Caco-2 (cell line): ENCODE measurements at regions not wholly inside any gene's neighbourhood (a gene's known extent, or its start where the extent isn't known, plus 50 kb on each side); places are given as distances from the start of the nearest gene placed in this dataset.

Experiments
- BruUV-seq: library from RNA; stranded (reverse); fragments of 400-500 nt; replicated peaks from 2 replicates; lab custom pipeline; 2021; lab: Mats Ljungman, UMichigan
- CTCF ChIA-PET: fragments of 300-600 bp; sonication (Branson Sonifier 250); formaldehyde crosslinking; loops from one replicate; lab custom pipeline; 2022; ENCODE audit warnings: antibody characterized with exemption; lab: Charles Lee
- POLR2A ChIA-PET: fragments of 300-600 bp; sonication (Branson Sonifier 250); formaldehyde crosslinking; loops from one replicate; lab custom pipeline; 2022; ENCODE audit warnings: antibody characterized with exemption; lab: Charles Lee
- DNase-seq, 2 experiments: peaks; one replicate each; pipeline versions ENCODE4 v3.0.0 to v3.0.0-alpha.2; 2020 to 2022
- H3K27me3 ChIP-seq: replicated peaks from 2 replicates; pipeline ENCODE4 v1.6.0; 2011; ENCODE audit warnings: low read length; ENCODE audit not compliant: control insufficient read depth, insufficient read depth
- H3K36me3 ChIP-seq: 2 replicates; pipeline ENCODE4 v1.5.1; 2011; ENCODE audit warnings: low read length; ENCODE audit not compliant: control insufficient read depth, insufficient read depth
- H3K4me1 ChIP-seq: fragments of 250-450 bp; sonication (Bioruptor Pico); 2 replicates; pipeline ENCODE4 v1.5.1; 2020; ENCODE audit warnings: mild to moderate bottlenecking
- H3K4me3 ChIP-seq: 2 replicates; pipeline ENCODE4 v1.5.1; 2011; ENCODE audit warnings: low read depth, mild to moderate bottlenecking, control low read depth, low read length
- H3K9me3 ChIP-seq: fragments of 250-450 bp; sonication (Bioruptor Pico); 2 replicates; pipeline ENCODE4 v1.5.1; 2020; ENCODE audit warnings: mild to moderate bottlenecking, moderate library complexity
- H3K27ac Mint-ChIP-seq: one replicate; pipeline ENCODE4 v1.8.0; 2022; ENCODE audit warnings: mixed read lengths; ENCODE audit not compliant: unreplicated experiment
- H3K27me3 Mint-ChIP-seq: one replicate; pipeline ENCODE4 v1.8.0; 2022; ENCODE audit warnings: mixed read lengths; ENCODE audit not compliant: insufficient read depth, unreplicated experiment
- H3K36me3 Mint-ChIP-seq: one replicate; pipeline ENCODE4 v1.8.0; 2022; ENCODE audit warnings: mild to moderate bottlenecking, mixed read lengths; ENCODE audit not compliant: insufficient read depth, unreplicated experiment
- H3K4me1 Mint-ChIP-seq: one replicate; pipeline ENCODE4 v1.8.0; 2022; ENCODE audit warnings: low read depth, mixed read lengths; ENCODE audit not compliant: unreplicated experiment
- H3K4me3 Mint-ChIP-seq: one replicate; pipeline ENCODE4 v1.8.0; 2022; ENCODE audit warnings: mild to moderate bottlenecking, moderate library complexity, mixed read lengths; ENCODE audit not compliant: unreplicated experiment
- H3K9me3 Mint-ChIP-seq: one replicate; pipeline ENCODE4 v1.8.0; 2022; ENCODE audit warnings: mixed read lengths; ENCODE audit not compliant: unreplicated experiment
- CTCF ChIP-seq, 2 experiments: fragments of 200-600 bp in 1 of 2; IDR thresholded peaks; 1 replicate in 1 of 2; 2 replicates in 1 of 2; pipeline versions ENCODE4 v1.5.1 to v1.8.0; 2011 to 2022; ENCODE audit warnings: antibody characterized with exemption in 1 of 2, control low read depth in 1 of 2, inconsistent platforms in 1 of 2, low read depth in 1 of 2, low read length in 1 of 2, mild to moderate bottlenecking in 1 of 2, moderate library complexity in 1 of 2; ENCODE audit not compliant: insufficient read depth in 1 of 2, severe bottlenecking in 1 of 2, unreplicated experiment in 1 of 2
- intact Hi-C: fragments of 100-400 bp; cut with micrococcal nuclease; formaldehyde crosslinking; loops from one replicate; pipeline ENCODE4 v1.10.0; 2022; ENCODE audit not compliant: unreplicated experiment

GRCh38 chr10:78433076-78433595, 399.5 kb downstream of the RPS24 start:
- H3K27me3 ChIP-seq: no peaks in the 10 kb centered on the region
- Mint-ChIP-seq H3K4me1 (peaks cover 5% of the 10 kb centered on the region), H3K36me3 (no peaks in the 10 kb centered on the region), H3K9me3 (no peaks in the 10 kb centered on the region), H3K27me3 (no peaks in the 10 kb centered on the region), H3K27ac (no peak overlapping the region), H3K4me3 (no peak overlapping the region)
- TF ChIP-seq CTCF (IDR thresholded peaks at IDR 0.05; ENCODE audit: insufficient read depth in 1 of 2, low read depth in 1 of 2, low read length in 1 of 2, severe bottlenecking in 1 of 2, unreplicated experiment in 1 of 2): no peak
- ChIA-PET POLR2A (no interaction called here), CTCF (no interaction called here)
- H3K4me1 ChIP-seq: peaks cover 5% of the 10 kb centered on the region
- no TSS peak for BruUV-seq
- H3K4me3 ChIP-seq: no peak overlapping the region
- DNase-seq: no peak
- intact Hi-C loops: loop anchor here (5.0 kb wide), 1 partner anchor 89 kb away; no protein-coding TSS in a partner anchor
- no peaks in the 10 kb centered on the region for H3K36me3 ChIP-seq
- H3K9me3 ChIP-seq: no peaks in the 10 kb centered on the region

GRCh38 chr10:78433766-78434535, 400.3 kb downstream of the RPS24 start:
- H3K27ac Mint-ChIP-seq: no peak overlapping the region
- no TSS peak for BruUV-seq
- no peaks in the 10 kb centered on the region for H3K9me3 Mint-ChIP-seq
- CTCF ChIA-PET: interaction anchor here (0.7 kb wide), 1 partner anchor 158 kb away, joined by 3 read pairs; no protein-coding TSS in a partner anchor
- no peaks in the 10 kb centered on the region for H3K27me3 Mint-ChIP-seq
- H3K9me3 ChIP-seq: no peaks in the 10 kb centered on the region
- H3K36me3 Mint-ChIP-seq: no peaks in the 10 kb centered on the region
- no peaks in the 10 kb centered on the region for H3K36me3 ChIP-seq
- no peak for TF ChIP-seq CTCF (IDR thresholded peaks at IDR 0.05; ENCODE audit: insufficient read depth in 1 of 2, low read depth in 1 of 2, low read length in 1 of 2, severe bottlenecking in 1 of 2, unreplicated experiment in 1 of 2)
- peaks cover 7% of the 10 kb centered on the region for H3K4me1 Mint-ChIP-seq
- H3K4me3 ChIP-seq: no peak overlapping the region
- no peaks in the 10 kb centered on the region for H3K27me3 ChIP-seq
- H3K4me3 Mint-ChIP-seq: no peak overlapping the region
- intact Hi-C loops: loop anchor here (5.0 kb wide), 1 partner anchor 88 kb away; no protein-coding TSS in a partner anchor
- no peak for DNase-seq
- POLR2A ChIA-PET: no interaction called here
- peaks cover 5% of the 10 kb centered on the region for H3K4me1 ChIP-seq

GRCh38 chr10:78434886-78435285, 401.2 kb downstream of the RPS24 start:
- no peak for TF ChIP-seq CTCF (IDR thresholded peaks at IDR 0.05; ENCODE audit: insufficient read depth in 1 of 2, low read depth in 1 of 2, low read length in 1 of 2, severe bottlenecking in 1 of 2, unreplicated experiment in 1 of 2)
- Histone ChIP-seq H3K9me3 (no peaks in the 10 kb centered on the region), H3K36me3 (no peaks in the 10 kb centered on the region), H3K4me1 (peaks cover 5% of the 10 kb centered on the region), H3K4me3 (no peak overlapping the region), H3K27me3 (no peaks in the 10 kb centered on the region)
- Mint-ChIP-seq H3K36me3 (no peaks in the 10 kb centered on the region), H3K27ac (no peak overlapping the region), H3K9me3 (no peaks in the 10 kb centered on the region), H3K27me3 (no peaks in the 10 kb centered on the region), H3K4me3 (no peak overlapping the region), H3K4me1 (peaks cover 7% of the 10 kb centered on the region)
- POLR2A ChIA-PET: no interaction called here
- CTCF ChIA-PET: no interaction called here
- intact Hi-C loops: loop anchor here (5.0 kb wide), 1 partner anchor 87 kb away; no protein-coding TSS in a partner anchor
- no peak for DNase-seq
- BruUV-seq: no TSS peak
